ENCODE measurements at regions not wholly inside any gene's neighbourhood (a gene's known extent, or its start where the extent isn't known, plus 50 kb on each side); places are given as distances from the start of the nearest gene placed in this dataset.

DNA sequence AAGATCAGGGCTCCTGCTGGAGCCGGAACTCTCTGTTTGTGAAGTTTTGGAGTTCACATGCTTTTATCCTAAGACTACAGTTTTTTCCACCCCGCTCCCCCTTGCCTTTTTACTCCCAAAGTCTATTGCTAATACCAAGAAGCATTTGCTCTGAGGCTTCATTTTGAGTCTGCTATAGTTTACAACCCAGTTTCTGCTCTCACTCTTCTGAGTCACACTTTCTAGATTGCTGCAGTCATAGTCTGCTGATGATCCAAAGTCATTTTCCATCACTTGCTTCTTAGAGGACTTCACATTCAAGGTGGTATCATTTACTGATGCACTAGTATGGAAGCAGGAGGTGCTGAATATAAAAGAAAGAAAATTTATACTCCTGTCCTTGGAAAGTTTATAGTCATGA, 937.4 kb downstream of the IGSF11 start:
- no peak for DNase-seq (ENCODE audit: extremely low spot score)
- POLR2A ChIA-PET: no interaction called here
- TF ChIP-seq, protein P1, sequence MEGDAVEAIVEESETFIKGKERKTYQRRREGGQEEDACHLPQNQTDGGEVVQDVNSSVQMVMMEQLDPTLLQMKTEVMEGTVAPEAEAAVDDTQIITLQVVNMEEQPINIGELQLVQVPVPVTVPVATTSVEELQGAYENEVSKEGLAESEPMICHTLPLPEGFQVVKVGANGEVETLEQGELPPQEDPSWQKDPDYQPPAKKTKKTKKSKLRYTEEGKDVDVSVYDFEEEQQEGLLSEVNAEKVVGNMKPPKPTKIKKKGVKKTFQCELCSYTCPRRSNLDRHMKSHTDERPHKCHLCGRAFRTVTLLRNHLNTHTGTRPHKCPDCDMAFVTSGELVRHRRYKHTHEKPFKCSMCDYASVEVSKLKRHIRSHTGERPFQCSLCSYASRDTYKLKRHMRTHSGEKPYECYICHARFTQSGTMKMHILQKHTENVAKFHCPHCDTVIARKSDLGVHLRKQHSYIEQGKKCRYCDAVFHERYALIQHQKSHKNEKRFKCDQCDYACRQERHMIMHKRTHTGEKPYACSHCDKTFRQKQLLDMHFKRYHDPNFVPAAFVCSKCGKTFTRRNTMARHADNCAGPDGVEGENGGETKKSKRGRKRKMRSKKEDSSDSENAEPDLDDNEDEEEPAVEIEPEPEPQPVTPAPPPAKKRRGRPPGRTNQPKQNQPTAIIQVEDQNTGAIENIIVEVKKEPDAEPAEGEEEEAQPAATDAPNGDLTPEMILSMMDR (IDR thresholded peaks at IDR 0.05; ENCODE audit: control extremely low read depth, extremely low read depth, low read depth, missing control alignments): no peak
- CTCF ChIA-PET: no interaction called here

DNA sequence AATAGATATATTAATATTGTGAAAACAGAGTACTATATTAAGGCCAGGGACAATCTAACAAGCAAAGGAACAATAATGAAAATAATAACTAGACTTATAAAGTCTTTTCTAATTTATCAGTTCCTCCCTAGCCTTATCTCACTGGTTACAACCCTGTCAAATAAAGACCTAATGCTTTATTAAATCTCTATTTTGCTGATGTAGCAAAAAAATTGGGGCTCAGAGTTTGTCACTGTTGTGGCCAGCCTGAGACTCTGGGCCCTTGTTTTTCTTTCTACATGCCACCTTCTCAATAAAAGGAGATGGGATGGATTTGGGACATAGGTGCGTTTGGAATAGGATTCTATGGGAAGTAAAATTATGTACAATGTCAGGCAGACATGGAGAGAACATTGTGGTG, 937.0 kb downstream of the IGSF11 start:
- CTCF ChIA-PET: no interaction called here
- no peak for DNase-seq (ENCODE audit: extremely low spot score)
- TF ChIP-seq, protein P1 (IDR thresholded peaks at IDR 0.05; ENCODE audit: control extremely low read depth, extremely low read depth, low read depth, missing control alignments): no peak
- POLR2A ChIA-PET: no interaction called here

GRCh38 chr3:118098827-118099226, 935.8 kb downstream of the IGSF11 start:
- POLR2A ChIA-PET: no interaction called here
- no peak for DNase-seq (ENCODE audit: extremely low spot score)
- CTCF ChIA-PET: no interaction called here
- TF ChIP-seq, protein P1 (IDR thresholded peaks at IDR 0.05; ENCODE audit: control extremely low read depth, extremely low read depth, low read depth, missing control alignments): no peak

DNA sequence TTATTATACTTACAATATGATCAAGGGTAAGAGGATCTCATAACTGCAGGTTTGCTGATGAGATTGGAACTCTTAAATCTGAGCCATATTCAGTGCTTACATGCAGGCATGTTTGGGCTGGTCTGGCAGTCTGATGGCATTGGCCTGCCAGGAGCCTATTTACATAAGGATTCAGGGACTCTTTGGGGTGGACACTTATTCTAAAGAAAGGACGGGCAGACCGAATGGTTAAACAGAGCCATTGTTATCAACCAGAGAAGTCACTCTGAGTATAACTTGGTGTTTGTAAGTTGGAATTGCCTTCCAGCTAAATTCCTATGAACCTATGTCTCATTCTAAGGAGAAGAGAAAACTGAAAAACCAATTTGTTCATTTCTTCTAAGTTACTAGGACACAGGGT, 932.8 kb downstream of the IGSF11 start:
- ChIA-PET POLR2A (no interaction called here), CTCF (no interaction called here)
- DNase-seq (ENCODE audit: extremely low spot score): no peak
- TF ChIP-seq, protein P1 (IDR thresholded peaks at IDR 0.05; ENCODE audit: control extremely low read depth, extremely low read depth, low read depth, missing control alignments): no peak

DNA sequence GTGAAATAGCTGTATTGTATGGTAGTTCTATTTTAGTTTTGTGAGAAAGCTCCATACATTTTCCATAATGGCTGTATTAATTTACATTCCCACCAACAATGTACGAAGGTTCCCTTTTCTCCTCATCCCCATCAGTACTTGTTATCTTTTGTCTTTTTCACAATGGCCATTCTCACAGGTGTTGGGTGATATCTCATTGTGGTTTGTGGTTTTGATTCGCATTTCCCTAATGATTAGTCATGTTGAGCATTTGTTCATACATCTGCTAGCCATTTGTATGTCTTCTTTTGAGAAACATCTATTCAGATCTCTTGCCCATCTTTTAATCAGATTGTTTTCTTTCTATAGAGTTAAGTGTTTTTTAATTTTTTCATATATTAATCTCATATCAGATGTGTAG, 931.9 kb downstream of the IGSF11 start:
- TF ChIP-seq, protein P1 (IDR thresholded peaks at IDR 0.05; ENCODE audit: control extremely low read depth, extremely low read depth, low read depth, missing control alignments): no peak
- POLR2A ChIA-PET: no interaction called here
- CTCF ChIA-PET: no interaction called here
- DNase-seq (ENCODE audit: extremely low spot score): no peak

GRCh38 chr3:118108201-118108600, 926.4 kb downstream of the IGSF11 start:
- no peak for DNase-seq (ENCODE audit: extremely low spot score)
- TF ChIP-seq, protein P1 (IDR thresholded peaks at IDR 0.05; ENCODE audit: control extremely low read depth, extremely low read depth, low read depth, missing control alignments): no peak
- ChIA-PET POLR2A (no interaction called here), CTCF (no interaction called here)

DNA sequence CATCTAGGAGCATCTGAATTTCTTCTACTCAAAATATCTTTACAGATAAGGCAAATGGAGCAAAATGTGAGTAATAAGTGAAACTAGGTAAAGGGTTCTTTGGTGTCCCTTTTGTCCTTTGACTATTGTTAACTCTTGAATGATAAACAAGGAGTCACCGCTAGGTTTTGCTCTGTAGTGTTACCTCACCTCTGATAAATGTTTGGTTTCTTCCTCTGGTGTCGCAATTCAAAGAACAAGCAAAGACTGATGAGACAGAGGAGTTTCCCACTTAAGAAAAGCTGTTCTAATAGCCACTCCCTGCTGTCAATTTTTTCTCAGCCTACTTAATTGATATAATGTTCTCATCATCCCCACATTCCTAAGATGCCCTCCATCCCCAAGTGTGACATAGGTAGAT, 925.9 kb downstream of the IGSF11 start:
- ChIA-PET CTCF (no interaction called here), POLR2A (no interaction called here)
- no peak for DNase-seq (ENCODE audit: extremely low spot score)
- TF ChIP-seq, protein P1 (IDR thresholded peaks at IDR 0.05; ENCODE audit: control extremely low read depth, extremely low read depth, low read depth, missing control alignments): no peak
